HAP-1 (cell line): ENCODE measurements at regions not wholly inside any gene's neighbourhood (a gene's known extent, or its start where the extent isn't known, plus 50 kb on each side); places are given as distances from the start of the nearest gene placed in this dataset.

Source experiments
- DNase-seq, 2 experiments: peaks; one replicate each; pipeline ENCODE4 v3.0.0-alpha.2; 2016 to 2020; ENCODE audit warnings: low spot score in 2 of 2
- H3K27me3 ChIP-seq: fragments of 250-450 bp; sonication (Bioruptor Pico); 2 replicates; pipeline ENCODE4 v1.5.1; 2020; ENCODE audit warnings: low read depth, mild to moderate bottlenecking, moderate library complexity
- H3K36me3 ChIP-seq: fragments of 250-450 bp; sonication (Bioruptor Pico); replicated peaks from 2 replicates; pipeline ENCODE4 v1.5.1; 2020; ENCODE audit warnings: mild to moderate bottlenecking
- H3K4me1 ChIP-seq: fragments of 250-450 bp; sonication (Bioruptor Pico); 2 replicates; pipeline ENCODE4 v1.5.1; 2020; ENCODE audit warnings: mild to moderate bottlenecking
- H3K4me3 ChIP-seq: fragments of 250-450 bp; sonication (Bioruptor Pico); 2 replicates; pipeline ENCODE4 v1.5.1; 2020; ENCODE audit warnings: mild to moderate bottlenecking, moderate library complexity
- H3K9me3 ChIP-seq: fragments of 250-450 bp; sonication (Bioruptor Pico); 2 replicates; pipeline ENCODE4 v1.5.1; 2020; ENCODE audit warnings: mild to moderate bottlenecking, moderate library complexity
- in situ Hi-C: fragments of 300-500 bp; cut with MboI; formaldehyde crosslinking; loops from 3 replicates; pipeline ENCODE4 v1.14.3; 2020; ENCODE audit warnings: low sequenced_read_pairs, inconsistent platforms, mixed read lengths

DNA sequence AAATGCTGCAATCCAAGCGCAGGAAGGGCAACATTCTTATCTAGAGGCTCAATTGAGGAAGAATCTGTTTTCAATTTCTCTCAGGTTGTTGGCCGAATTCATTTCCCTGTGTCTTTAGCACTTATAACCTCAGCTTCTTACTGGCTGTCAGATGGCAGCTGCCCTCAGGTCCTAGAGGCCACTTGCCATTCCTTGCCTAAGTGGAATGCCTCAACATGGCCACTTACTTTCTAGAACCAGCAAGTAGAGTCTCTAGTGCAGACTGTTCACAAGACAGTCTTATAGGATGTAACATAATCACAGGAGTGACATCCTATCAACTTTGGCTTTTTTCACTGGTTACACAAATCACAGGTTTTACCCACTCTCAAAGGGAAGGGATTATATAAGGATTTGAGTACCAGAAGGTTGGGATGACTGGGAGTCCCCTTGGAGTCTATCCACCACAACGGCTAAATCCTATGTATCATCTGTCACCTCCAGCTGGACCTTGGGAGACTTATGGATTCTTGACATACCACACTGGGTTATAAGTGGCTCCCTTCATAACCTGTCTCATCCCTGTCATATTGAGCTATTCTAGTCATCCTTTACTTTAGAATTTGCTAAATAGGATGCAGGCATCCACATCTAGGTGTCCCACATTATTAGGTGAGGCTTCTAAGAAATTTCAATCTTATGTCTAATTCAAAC, 297.9 kb upstream of the CTSO start:
- DNase-seq, result no peak
- Histone ChIP-seq H3K9me3 (no peaks in the 10 kb centered on the region), H3K4me1 (peaks cover 2% of the 10 kb centered on the region), H3K4me3 (no peak overlapping the region), H3K36me3 (no peaks in the 10 kb centered on the region), H3K27me3 (no peaks in the 10 kb centered on the region)
- in situ Hi-C loops, result no loop called here

DNA sequence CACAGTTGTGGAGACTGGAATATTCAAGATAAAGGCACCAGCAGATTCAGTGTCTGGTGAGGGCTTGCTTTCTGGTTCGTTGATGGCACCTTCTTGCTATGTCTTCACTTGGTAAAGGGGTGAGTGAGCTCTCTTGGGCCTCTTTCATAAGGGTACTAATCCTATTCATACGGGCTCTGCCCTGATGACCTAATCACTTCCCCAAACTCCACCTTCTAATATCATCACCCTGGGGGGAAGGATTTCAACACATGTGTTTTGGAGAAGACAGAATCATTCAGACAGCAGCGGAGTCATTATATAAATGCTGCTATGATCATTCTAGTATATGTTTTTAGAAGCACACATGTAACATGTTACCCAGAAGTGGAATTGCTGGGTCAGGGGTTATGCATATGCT, 295.3 kb upstream of the CTSO start:
- Histone ChIP-seq H3K9me3 (no peaks in the 10 kb centered on the region), H3K27me3 (no peaks in the 10 kb centered on the region), H3K36me3 (no peaks in the 10 kb centered on the region), H3K4me3 (no peak overlapping the region), H3K4me1 (no peaks in the 10 kb centered on the region)
- in situ Hi-C loops, result no loop called here
- no peak for DNase-seq

DNA sequence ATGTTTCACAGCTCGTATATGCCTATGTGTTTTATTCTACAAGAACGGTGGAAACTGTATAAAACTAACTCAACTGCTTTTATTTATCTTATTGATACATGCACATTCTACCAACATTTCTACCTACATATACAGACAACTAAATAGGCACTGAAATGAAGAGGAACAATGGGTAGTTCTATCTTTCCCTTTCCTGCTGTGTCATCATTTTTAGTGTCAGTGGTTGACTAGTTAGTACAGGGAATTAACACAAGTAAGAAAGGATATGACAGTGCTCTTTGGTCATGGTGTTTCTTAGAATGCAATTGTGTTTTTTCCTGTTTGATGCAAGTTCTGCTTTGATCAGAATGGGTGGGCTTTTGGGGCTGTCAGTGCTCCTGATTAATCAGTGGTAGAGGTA, 293.8 kb upstream of the CTSO start:
- Histone ChIP-seq H3K9me3 (no peaks in the 10 kb centered on the region), H3K27me3 (no peaks in the 10 kb centered on the region), H3K4me1 (no peaks in the 10 kb centered on the region; the same call in 1 of the 2 replicates), H3K4me3 (no peak overlapping the region), H3K36me3 (no peaks in the 10 kb centered on the region)
- DNase-seq, result no peak
- in situ Hi-C loops, result no loop called here

DNA sequence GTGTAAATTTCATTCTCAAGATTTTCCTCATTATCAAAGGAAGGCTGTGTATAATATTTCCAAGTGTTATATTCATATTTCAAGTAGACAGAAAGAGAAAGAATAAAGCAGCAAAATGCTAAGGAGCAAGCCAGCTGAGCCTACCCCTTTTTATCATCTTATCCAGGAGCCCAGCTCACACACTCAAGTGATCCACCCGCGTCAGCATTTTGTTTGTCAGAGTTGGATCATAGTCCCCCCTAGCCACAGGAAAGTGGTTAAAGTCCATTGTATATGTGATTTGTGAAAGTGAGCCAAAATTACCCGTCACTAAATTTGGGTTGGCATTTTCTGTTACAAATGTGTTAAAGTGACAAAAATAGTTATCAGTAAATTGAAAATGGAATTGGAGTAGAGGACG, 289.3 kb upstream of the CTSO start:
- H3K4me1 ChIP-seq, result no peaks in the 10 kb centered on the region; the same call in 1 of the 2 replicates
- no peaks in the 10 kb centered on the region for H3K27me3 ChIP-seq
- no peak overlapping the region for H3K4me3 ChIP-seq
- no peaks in the 10 kb centered on the region for H3K36me3 ChIP-seq
- no peak for DNase-seq
- in situ Hi-C loops, result no loop called here
- H3K9me3 ChIP-seq, result no peaks in the 10 kb centered on the region

DNA sequence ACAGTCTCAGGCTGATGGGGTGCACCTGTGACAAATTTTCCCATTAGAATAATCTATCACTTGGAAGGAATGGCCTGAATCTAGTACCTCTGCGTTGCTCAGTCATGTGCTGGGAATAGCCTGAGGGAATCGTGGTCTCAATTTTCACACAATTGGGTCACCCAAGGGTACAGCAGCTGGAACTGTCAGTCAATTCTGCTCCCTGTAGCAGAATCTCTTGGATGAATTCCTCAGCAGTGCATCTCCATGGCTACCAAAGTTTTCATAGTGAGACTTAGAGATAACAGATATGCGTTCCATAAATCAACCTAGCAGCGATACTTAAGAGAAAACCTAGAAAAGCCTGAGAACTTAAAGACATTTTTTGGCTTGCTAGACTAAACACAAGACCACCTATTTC, 288.7 kb upstream of the CTSO start:
- H3K4me3 ChIP-seq, result no peak overlapping the region
- H3K4me1 ChIP-seq, result no peaks in the 10 kb centered on the region; the same call in 1 of the 2 replicates
- H3K36me3 ChIP-seq, result no peaks in the 10 kb centered on the region
- H3K9me3 ChIP-seq, result no peaks in the 10 kb centered on the region
- H3K27me3 ChIP-seq, result no peaks in the 10 kb centered on the region
- in situ Hi-C loops, result no loop called here
- peak in 1 of 2 experiments; percentile 17 for DNase-seq

DNA sequence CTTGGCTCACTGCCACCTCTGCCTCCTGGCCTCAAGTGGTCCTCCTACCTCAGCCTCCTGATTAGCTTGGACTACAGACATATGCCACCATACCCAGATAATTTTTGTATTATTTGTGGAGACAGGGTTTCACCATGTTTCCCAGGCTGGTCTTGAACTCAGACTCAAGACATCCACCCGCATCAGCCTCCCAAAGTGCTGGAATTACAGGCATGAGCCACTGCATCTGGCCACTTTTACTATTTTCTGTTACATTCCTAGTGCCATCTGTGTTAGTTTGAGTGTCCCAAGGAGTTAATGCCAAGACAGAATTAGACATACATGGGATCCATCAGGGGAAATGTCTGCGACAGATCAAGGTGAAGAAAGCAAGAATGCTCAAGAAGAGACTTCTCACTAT, 288.2 kb upstream of the CTSO start:
- in situ Hi-C loops, result no loop called here
- H3K27me3 ChIP-seq, result no peaks in the 10 kb centered on the region

DNA sequence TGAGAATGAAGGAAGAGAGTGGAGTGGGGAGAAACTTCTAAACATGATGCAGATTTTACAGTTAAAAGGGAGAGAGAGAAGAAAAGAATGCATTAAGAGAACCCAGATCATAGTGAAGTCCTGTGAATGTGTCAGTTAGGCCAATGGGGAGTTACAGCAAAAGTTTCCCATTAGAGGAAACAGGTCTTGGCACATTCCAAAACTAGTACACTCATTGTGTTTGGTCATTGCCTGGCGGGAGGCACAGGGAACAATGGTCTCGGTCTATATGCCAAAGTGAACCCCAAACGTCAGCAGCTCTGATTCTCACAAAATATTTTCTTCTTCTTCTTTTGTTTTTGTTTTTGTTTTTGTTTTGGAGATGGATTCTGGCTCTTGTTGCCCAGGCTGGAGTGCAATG, 284.5 kb upstream of the CTSO start:
- in situ Hi-C loops, result no loop called here
- H3K27me3 ChIP-seq, result no peaks in the 10 kb centered on the region
- no peaks in the 10 kb centered on the region; the same call in 1 of the 2 replicates for H3K4me1 ChIP-seq
- H3K36me3 ChIP-seq, result no peaks in the 10 kb centered on the region
- H3K4me3 ChIP-seq, result no peak overlapping the region
- no peaks in the 10 kb centered on the region for H3K9me3 ChIP-seq
- no peak for DNase-seq

More for the DNA sequence above, 288.2 kb upstream of the CTSO start:
- DNase-seq, result no peak
- H3K4me3 ChIP-seq, result no peak overlapping the region
- H3K36me3 ChIP-seq, result no peaks in the 10 kb centered on the region
- H3K9me3 ChIP-seq, result no peaks in the 10 kb centered on the region
- H3K4me1 ChIP-seq, result no peaks in the 10 kb centered on the region; the same call in 1 of the 2 replicates

DNA sequence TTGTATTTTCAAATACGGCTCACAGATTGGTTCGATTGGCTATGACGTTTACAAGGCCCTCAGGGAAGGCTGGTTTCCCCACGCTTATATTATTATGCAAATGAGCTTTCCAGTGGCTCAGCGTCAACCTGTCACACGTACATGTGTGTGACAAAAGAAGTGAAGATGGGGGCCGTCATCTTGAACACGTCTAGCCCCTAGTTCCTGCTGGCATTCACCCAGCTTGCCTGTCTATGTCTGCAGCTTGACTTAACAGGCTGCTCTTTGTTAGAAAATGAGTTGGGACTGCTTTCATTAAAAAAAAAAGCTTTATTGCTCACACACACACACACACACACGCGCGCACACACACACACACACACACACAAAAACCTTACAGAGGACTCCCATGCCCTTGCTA, 283.6 kb upstream of the CTSO start:
- Histone ChIP-seq H3K36me3 (no peaks in the 10 kb centered on the region), H3K4me3 (no peak overlapping the region), H3K4me1 (no peaks in the 10 kb centered on the region; the same call in 1 of the 2 replicates), H3K9me3 (no peaks in the 10 kb centered on the region), H3K27me3 (no peaks in the 10 kb centered on the region)
- DNase-seq, result peak in 1 of 2 experiments; percentile 28
- in situ Hi-C loops, result no loop called here

DNA sequence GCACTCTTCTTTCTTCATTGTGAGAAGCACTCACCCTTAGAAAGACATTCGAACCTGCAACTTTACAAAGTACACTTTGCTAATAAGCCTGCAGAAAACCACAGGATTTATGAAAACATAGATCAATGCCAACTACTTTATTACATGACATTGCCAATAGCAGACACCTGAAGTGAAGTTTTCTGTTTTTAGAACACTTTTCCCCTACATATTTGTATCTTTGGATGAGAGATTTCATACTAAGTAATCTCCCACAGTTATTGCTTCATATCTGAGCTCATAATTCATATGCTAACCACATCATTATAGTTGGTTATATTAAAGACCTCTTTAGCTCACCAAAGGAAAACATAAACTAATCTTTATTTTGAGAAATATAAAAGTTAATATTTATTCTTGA, 276.5 kb upstream of the CTSO start:
- no peak for DNase-seq
- Histone ChIP-seq H3K27me3 (no peaks in the 10 kb centered on the region), H3K9me3 (no peaks in the 10 kb centered on the region), H3K4me3 (no peak overlapping the region), H3K4me1 (peaks cover 8% of the 10 kb centered on the region), H3K36me3 (no peaks in the 10 kb centered on the region)
- in situ Hi-C loops, result no loop called here

DNA sequence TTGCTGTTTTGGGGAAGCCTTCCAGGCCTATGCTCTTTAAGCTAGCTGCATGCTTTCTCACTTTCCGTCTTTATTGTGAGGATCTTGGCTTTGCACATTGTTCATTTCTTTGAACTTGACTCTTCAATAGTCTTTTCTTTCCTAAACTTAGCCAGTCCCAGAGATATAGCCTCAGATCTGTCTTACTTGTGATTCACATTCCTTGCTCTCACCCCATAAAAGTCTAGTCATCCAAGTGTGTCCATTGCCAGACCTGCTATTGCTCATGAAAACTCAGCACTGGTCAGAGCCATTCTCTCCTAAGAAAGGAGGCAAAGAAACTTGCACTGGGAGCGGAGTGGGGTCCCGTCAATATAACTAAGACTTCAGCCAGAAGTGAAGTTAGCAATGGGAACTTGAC, 275.0 kb upstream of the CTSO start:
- no peaks in the 10 kb centered on the region for H3K27me3 ChIP-seq
- no peak overlapping the region for H3K4me3 ChIP-seq
- H3K36me3 ChIP-seq, result no peaks in the 10 kb centered on the region
- DNase-seq, result no peak
- H3K4me1 ChIP-seq, result peaks cover 8% of the 10 kb centered on the region
- no peaks in the 10 kb centered on the region for H3K9me3 ChIP-seq
- in situ Hi-C loops, result no loop called here

DNA sequence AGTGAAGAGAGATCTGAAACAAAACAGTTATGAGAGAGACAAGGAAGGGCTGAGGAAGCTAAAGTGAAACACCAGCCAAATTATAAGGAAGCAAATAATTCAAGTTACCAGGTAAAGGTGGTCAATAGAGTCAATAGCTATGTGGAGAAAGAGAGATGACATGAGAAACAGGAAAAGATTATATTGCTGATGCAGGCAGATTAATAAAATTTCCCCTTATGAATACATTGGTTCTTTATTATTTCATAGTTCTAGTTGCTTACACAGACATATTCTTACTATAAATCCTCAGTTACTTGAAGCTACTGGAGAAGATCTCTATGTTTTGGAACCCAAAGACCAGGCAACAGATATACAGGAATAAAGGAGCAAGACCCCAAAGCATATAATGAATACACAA, 273.7 kb upstream of the CTSO start:
- H3K36me3 ChIP-seq, result no peaks in the 10 kb centered on the region
- peaks cover 8% of the 10 kb centered on the region for H3K4me1 ChIP-seq
- no peak for DNase-seq
- H3K9me3 ChIP-seq, result no peaks in the 10 kb centered on the region
- H3K27me3 ChIP-seq, result no peaks in the 10 kb centered on the region
- no peak overlapping the region for H3K4me3 ChIP-seq
- in situ Hi-C loops, result no loop called here

DNA sequence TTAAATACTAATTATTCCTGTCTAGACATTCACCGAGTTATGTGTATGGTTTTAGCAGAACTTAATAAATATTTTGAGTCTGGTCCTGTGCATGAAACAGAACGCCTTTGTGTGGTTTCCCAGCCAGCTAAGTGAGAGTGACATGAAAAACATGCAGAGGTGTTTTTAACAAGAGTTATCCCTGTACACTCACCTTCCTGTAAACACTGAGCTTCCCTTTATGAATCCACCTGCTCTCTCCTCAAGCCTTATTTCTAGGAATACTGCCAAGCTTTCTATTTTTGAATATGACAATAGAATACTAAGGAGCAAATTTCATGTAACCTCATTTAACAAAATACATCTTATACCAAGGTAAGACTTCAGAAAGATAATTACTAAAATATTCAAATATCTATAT, 270.3 kb upstream of the CTSO start:
- Histone ChIP-seq H3K36me3 (no peaks in the 10 kb centered on the region), H3K27me3 (no peaks in the 10 kb centered on the region), H3K4me1 (no peaks in the 10 kb centered on the region), H3K9me3 (no peaks in the 10 kb centered on the region), H3K4me3 (no peak overlapping the region)
- in situ Hi-C loops, result no loop called here
- no peak for DNase-seq

DNA sequence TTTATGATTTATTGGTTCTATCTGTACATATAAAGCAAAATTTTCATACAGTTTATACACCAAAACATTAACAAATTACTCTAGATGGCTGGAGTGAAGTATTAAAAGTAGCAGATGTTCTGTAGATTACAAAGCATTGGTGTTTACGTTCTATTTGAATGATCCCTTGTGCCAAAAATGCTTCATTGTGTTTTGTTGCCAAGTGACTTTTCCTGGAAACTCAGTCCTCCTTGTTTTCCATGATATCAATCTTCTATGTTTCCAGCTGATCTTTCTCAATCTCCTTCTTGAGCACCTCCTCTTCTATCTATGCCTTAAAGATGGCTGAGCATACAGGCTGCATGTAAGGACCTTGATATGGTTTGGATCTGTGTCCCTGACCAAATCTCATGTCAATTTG, 263.6 kb upstream of the CTSO start:
- Histone ChIP-seq H3K9me3 (no peaks in the 10 kb centered on the region), H3K4me1 (no peaks in the 10 kb centered on the region), H3K4me3 (no peak overlapping the region), H3K27me3 (no peaks in the 10 kb centered on the region), H3K36me3 (no peaks in the 10 kb centered on the region)
- DNase-seq, result no peak
- in situ Hi-C loops, result no loop called here

DNA sequence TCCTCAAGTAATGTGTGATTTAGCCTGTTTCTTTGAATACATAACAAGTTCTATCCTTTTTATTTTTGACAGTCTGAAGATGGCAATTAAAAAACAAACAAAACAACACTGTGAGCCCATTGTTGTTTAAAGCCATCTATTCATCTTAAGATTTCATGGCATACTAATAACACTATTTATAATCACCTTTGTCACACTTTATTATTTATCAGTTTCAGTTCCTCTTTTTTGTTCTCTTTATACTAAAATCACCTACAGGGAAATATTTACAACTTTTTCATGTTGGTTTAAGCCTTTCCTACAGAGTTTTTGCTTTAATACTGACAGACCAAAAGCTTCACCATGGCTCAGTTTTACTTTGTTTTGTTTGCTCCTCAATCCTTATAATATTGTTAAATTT, 247.4 kb upstream of the CTSO start:
- in situ Hi-C loops, result no loop called here
- no peak overlapping the region for H3K4me3 ChIP-seq
- no peaks in the 10 kb centered on the region for H3K9me3 ChIP-seq
- H3K4me1 ChIP-seq, result no peaks in the 10 kb centered on the region
- H3K27me3 ChIP-seq, result no peaks in the 10 kb centered on the region
- H3K36me3 ChIP-seq, result no peaks in the 10 kb centered on the region
- no peak for DNase-seq

DNA sequence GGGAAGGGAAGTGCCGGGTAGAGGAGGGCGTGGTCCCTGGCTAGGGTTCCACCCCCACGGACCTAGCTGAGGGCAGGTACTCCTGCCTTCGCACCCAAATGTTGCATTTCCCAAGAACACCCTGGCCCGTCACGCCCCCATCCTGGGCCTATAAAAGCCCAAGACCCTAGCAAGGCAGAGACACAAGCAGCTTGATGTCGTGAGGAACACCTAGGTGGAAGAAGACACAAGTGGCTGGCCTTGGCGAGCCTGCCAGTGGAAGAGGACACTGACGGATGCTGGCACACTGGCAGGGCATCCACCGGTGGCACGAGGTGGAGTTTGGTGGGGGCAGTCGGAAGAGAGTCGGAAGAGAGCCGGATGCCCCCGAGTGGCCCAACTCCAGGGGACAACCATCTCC, 244.8 kb upstream of the CTSO start:
- H3K36me3 ChIP-seq, result no peaks in the 10 kb centered on the region
- no peaks in the 10 kb centered on the region for H3K4me1 ChIP-seq
- in situ Hi-C loops, result no loop called here
- no peaks in the 10 kb centered on the region for H3K9me3 ChIP-seq
- no peak overlapping the region for H3K4me3 ChIP-seq
- H3K27me3 ChIP-seq, result no peaks in the 10 kb centered on the region
- DNase-seq, result no peak
